GM12878 (cell line): ENCODE measurements at regions not wholly inside any gene's neighbourhood (a gene's known extent, or its start where the extent isn't known, plus 50 kb on each side); places are given as distances from the start of the nearest gene placed in this dataset.

ENCODE experiments used
- ATAC-seq: fragments of 200-7000 bp; cut with Tn5 transposase; 3 replicates; pipeline ENCODE4 v1.9.1; 2020; ENCODE audit warnings: mild to moderate bottlenecking, moderate library complexity
- BruUV-seq: library from RNA; stranded (reverse); fragments of 400-500 nt; replicated peaks from 2 replicates; lab custom pipeline; 2021; lab: Mats Ljungman, UMichigan
- CTCF ChIA-PET: fragments of 300-600 bp; sonication (Branson Sonifier 250); formaldehyde crosslinking; extraction: SDS; loops from one replicate; lab custom pipeline; 2021; ENCODE audit warnings: inconsistent platforms; lab: Yijun Ruan, JAX
- POLR2A ChIA-PET: fragments of 350-600 bp; formaldehyde crosslinking; extraction: SDS; loops from one replicate; lab custom pipeline; 2021; ENCODE audit warnings: inconsistent platforms; lab: Charles Lee
- RAD21 ChIA-PET: fragments of 300-600 bp; sonication (Branson Sonifier 250); formaldehyde crosslinking; loops from one replicate; lab custom pipeline; 2023; ENCODE audit warnings: antibody characterized with exemption; ENCODE audit not compliant: unreplicated experiment; lab: Charles Lee
- SMC1A ChIA-PET: fragments of 300-600 bp; sonication (Branson Sonifier 250); formaldehyde crosslinking; loops from one replicate; lab custom pipeline; 2023; ENCODE audit not compliant: unreplicated experiment, uncharacterized antibody; lab: Charles Lee
- DNase-seq: peaks from one replicate; pipeline ENCODE4 v3.0.0-alpha.2; 2011; ENCODE audit warnings: low read depth, low spot score
- FAIRE-seq: peaks from 3 replicates; lab custom pipeline; 2011; peaks lifted over from hg19 to GRCh38; lab: Jason Lieb, UNC
- H2AFZ ChIP-seq: 2 replicates; pipeline ENCODE4 v1.6.0; 2011; ENCODE audit warnings: low read depth, low read length, control low read depth; ENCODE audit not compliant: control insufficient read depth
- H3K27ac ChIP-seq: 2 replicates; pipeline ENCODE4 v1.5.1; 2011; ENCODE audit warnings: control low read depth; ENCODE audit not compliant: control insufficient read depth, insufficient read depth
- H3K27me3 ChIP-seq, 2 experiments: replicated peaks in 1 of 2; 2 replicates each; pipeline versions ENCODE4 v1.6.0 to v1.6.1; 2011; ENCODE audit warnings: low read length in 1 of 2; ENCODE audit not compliant: control insufficient read depth in 2 of 2, insufficient read depth in 2 of 2
- H3K36me3 ChIP-seq, 2 experiments: 2 replicates each; pipeline ENCODE4 v1.5.1; 2011; ENCODE audit warnings: low read length in 1 of 2; ENCODE audit not compliant: control insufficient read depth in 2 of 2, insufficient read depth in 2 of 2
- H3K4me1 ChIP-seq: 2 replicates; pipeline ENCODE4 v1.6.1; 2011; ENCODE audit warnings: mild to moderate bottlenecking, low read length, moderate library complexity, mixed read lengths; ENCODE audit not compliant: control insufficient read depth, insufficient read depth
- H3K4me2 ChIP-seq: 2 replicates; pipeline ENCODE4 v1.6.0; 2011; ENCODE audit warnings: control low read depth; ENCODE audit not compliant: control insufficient read depth, insufficient read depth
- H3K4me3 ChIP-seq: fragments of 200-600 bp; sonication (generic); 2 replicates; pipeline ENCODE4 v1.5.1; 2016
- H3K79me2 ChIP-seq: 2 replicates; pipeline ENCODE4 v1.6.0; 2011; ENCODE audit warnings: low read length; ENCODE audit not compliant: control insufficient read depth, insufficient read depth
- H3K9ac ChIP-seq: 2 replicates; pipeline ENCODE4 v1.8.0; 2011; ENCODE audit warnings: low read length, control low read depth, mixed read lengths; ENCODE audit not compliant: control insufficient read depth, insufficient read depth
- H3K9me3 ChIP-seq: replicated peaks from 3 replicates; pipeline ENCODE4 v1.5.1; 2011; ENCODE audit warnings: mild to moderate bottlenecking, low read length; ENCODE audit not compliant: control insufficient read depth, insufficient read depth
- H4K20me1 ChIP-seq: 2 replicates; pipeline ENCODE4 v1.6.0; 2011; ENCODE audit not compliant: control insufficient read depth, insufficient read depth
- EED ChIP-seq: sonication (generic); IDR thresholded peaks from 2 replicates; pipeline ENCODE4 v1.6.1; 2016; ENCODE audit warnings: antibody characterized with exemption, low read depth
- FOS ChIP-seq: IDR thresholded peaks from 3 replicates; pipeline ENCODE4 v1.6.1; 2011; ENCODE audit warnings: borderline replicate concordance; ENCODE audit not compliant: insufficient read length; ENCODE audit errors: extremely low read depth
- GATAD2B ChIP-seq: fragments of 450-650 bp; conservative IDR thresholded peaks from 2 replicates; pipeline ENCODE4 v1.6.1; 2017; ENCODE audit warnings: low read depth, mild to moderate bottlenecking, moderate library complexity
- JUNB ChIP-seq: IDR thresholded peaks from 2 replicates; pipeline ENCODE4 v1.6.1; 2016; ENCODE audit warnings: antibody characterized with exemption, mild to moderate bottlenecking
- MTA2 ChIP-seq: fragments of 450-650 bp; IDR thresholded peaks from 2 replicates; pipeline ENCODE4 v1.6.1; 2016; ENCODE audit warnings: low read depth, mild to moderate bottlenecking, moderate library complexity
- RBBP5 ChIP-seq: fragments of 200-600 bp; sonication (generic); conservative IDR thresholded peaks from 2 replicates; pipeline ENCODE4 v1.6.1; 2016
- WGBS: methylation state at CpG from one replicate; pipeline ENCODE4 v1.1.6; 2016; ENCODE audit warnings: low lambda C conversion rate; ENCODE audit not compliant: insufficient replicate concordance, insufficient coverage; ENCODE audit errors: missing lambda C conversion rate; 5-methylcytosine and 5-hydroxymethylcytosine counted together
- in situ Hi-C: fragments of 300-500 bp; cut with MboI; formaldehyde crosslinking; loops from 9 replicates; pipeline ENCODE4 v1.14.3; 2018; ENCODE audit warnings: mixed read lengths
- intact Hi-C: fragments of 100-400 bp; cut with micrococcal nuclease; formaldehyde crosslinking; loops from one replicate; pipeline ENCODE4 v1.14.2; 2022; ENCODE audit not compliant: unreplicated experiment
- TF ChIP-seq, protein P1 (sequence below): IDR thresholded peaks from 2 replicates; pipeline ENCODE4 v1.6.1; 2011; ENCODE audit warnings: low read depth, mild to moderate bottlenecking, low read length, moderate library complexity, borderline replicate concordance; ENCODE audit errors: extremely low read depth
- TF ChIP-seq, protein P2 (sequence below): fragments of 150-350 bp; IDR thresholded peaks from 2 replicates; pipeline ENCODE4 v1.6.1; 2016; ENCODE audit warnings: low read depth, low read length

DNA sequence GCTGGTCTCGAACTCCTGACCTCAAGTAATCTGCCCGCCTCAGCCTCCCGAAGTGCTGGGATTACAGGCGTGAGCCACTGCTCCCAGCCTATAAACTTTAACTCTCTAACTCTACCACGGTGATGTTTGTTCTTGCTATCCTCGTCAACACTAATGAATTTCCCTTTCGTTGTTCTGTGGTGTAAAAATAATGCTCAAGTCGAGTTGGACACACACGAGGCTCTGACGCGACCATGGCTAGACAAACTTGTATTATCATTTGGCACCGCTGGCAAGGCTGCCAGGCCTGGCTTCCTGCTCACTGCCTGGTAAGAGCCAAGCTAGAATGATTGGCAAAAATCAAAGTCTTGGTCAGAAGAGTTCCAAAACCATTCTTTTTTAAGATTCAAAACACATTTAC lies 167.0 kb upstream of the KLF6 start:
- intact Hi-C loops, result no loop called here
- no peaks in the 10 kb centered on the region for H3K36me3 ChIP-seq
- SMC1A ChIA-PET, result interaction anchor here (0.6 kb wide), 1 partner anchor 40 kb away, joined by 3 read pairs; no protein-coding TSS in a partner anchor
- no TSS peak for BruUV-seq
- DNase-seq (no peak), ATAC-seq (no peak), FAIRE-seq (no peak)
- H3K4me1 ChIP-seq, result no peaks in the 10 kb centered on the region
- H3K4me2 ChIP-seq, result no peak overlapping the region
- H3K27ac ChIP-seq, result no peak overlapping the region
- H3K27me3 ChIP-seq, result no peaks in the 10 kb centered on the region
- RAD21 ChIA-PET, result interaction anchor here (0.7 kb wide), 1 partner anchor 113 kb away, joined by 3 read pairs; no protein-coding TSS in a partner anchor
- in situ Hi-C loops, result no loop called here
- no peak overlapping the region for H3K9ac ChIP-seq
- no peak overlapping the region for H2AFZ ChIP-seq
- WGBS, result 74% methylated on average over 12 of the region's 12 CpGs
- no peaks in the 10 kb centered on the region for H3K79me2 ChIP-seq
- TF ChIP-seq, protein P1, sequence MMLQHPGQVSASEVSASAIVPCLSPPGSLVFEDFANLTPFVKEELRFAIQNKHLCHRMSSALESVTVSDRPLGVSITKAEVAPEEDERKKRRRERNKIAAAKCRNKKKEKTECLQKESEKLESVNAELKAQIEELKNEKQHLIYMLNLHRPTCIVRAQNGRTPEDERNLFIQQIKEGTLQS, result no peak
- TF ChIP-seq RBBP5 (no peak), GATAD2B (no peak), JUNB (no peak), FOS (no peak), EED (no peak), MTA2 (no peak)
- TF ChIP-seq, protein P2, sequence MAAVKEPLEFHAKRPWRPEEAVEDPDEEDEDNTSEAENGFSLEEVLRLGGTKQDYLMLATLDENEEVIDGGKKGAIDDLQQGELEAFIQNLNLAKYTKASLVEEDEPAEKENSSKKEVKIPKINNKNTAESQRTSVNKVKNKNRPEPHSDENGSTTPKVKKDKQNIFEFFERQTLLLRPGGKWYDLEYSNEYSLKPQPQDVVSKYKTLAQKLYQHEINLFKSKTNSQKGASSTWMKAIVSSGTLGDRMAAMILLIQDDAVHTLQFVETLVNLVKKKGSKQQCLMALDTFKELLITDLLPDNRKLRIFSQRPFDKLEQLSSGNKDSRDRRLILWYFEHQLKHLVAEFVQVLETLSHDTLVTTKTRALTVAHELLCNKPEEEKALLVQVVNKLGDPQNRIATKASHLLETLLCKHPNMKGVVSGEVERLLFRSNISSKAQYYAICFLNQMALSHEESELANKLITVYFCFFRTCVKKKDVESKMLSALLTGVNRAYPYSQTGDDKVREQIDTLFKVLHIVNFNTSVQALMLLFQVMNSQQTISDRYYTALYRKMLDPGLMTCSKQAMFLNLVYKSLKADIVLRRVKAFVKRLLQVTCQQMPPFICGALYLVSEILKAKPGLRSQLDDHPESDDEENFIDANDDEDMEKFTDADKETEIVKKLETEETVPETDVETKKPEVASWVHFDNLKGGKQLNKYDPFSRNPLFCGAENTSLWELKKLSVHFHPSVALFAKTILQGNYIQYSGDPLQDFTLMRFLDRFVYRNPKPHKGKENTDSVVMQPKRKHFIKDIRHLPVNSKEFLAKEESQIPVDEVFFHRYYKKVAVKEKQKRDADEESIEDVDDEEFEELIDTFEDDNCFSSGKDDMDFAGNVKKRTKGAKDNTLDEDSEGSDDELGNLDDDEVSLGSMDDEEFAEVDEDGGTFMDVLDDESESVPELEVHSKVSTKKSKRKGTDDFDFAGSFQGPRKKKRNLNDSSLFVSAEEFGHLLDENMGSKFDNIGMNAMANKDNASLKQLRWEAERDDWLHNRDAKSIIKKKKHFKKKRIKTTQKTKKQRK, result no peak
- H3K9me3 ChIP-seq, result no peaks in the 10 kb centered on the region
- H4K20me1 ChIP-seq, result no peaks in the 10 kb centered on the region
- no peak overlapping the region for H3K4me3 ChIP-seq
- CTCF ChIA-PET, result no interaction called here
- POLR2A ChIA-PET, result interaction anchor here (0.6 kb wide), 1 partner anchor 11 kb away, joined by 5 read pairs; no protein-coding TSS in a partner anchor
